ENCODE measurements at regions not wholly inside any gene's neighbourhood (a gene's known extent, or its start where the extent isn't known, plus 50 kb on each side); places are given as distances from the start of the nearest gene placed in this dataset.

DNA sequence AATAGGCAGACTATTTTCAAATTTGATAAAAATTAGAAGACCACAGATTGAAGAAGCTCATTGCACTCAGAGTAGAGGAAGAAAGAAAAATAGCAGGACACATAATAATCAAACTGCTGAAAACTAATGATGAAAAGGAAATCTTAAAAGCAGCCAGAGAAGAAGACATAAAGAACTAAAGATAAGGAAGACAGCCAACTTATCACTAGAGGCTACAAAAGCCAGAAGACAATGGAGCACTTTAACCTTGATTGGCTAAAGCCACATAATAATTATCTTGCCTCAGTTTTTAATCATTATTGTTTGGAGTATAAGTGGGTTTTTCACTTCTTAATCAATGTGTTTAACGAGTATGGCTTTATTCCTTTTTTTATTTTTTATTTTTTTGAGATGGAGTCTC, 397.6 kb downstream of the RNF144B start:
- no peak for DNase-seq (ENCODE audit: low read depth)

- no peak for DNase-seq (ENCODE audit: low read depth)
Observed at GRCh38 chr6:18785810-18786490, 398.8 kb downstream of the RNF144B start.

GRCh38 chr6:18792866-18793265, 405.7 kb downstream of the RNF144B start:
- DNase-seq (ENCODE audit: low read depth), result no peak

- DNase-seq (ENCODE audit: low read depth), result no peak
Observed at GRCh38 chr6:18795726-18796125, 408.6 kb downstream of the RNF144B start.

DNA sequence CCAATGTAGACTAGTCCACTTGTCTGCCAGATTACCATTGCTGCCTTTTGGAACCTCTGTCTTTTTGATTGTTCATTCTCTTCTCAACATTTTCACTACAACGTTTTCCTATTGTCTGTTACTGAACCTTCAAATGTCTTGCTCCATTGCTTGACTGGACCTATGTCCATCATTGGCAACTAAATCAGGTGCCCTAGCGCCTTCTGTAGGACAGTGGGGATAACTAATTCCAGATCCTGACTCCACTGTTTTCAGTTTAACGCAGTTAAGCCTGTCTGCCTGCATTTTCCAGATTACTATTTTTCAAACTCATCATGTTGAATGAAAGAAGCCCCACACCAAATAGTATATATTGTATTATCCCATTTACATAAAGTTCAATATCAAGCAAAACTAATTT, 433.6 kb downstream of the RNF144B start:
- DNase-seq (ENCODE audit: low read depth), result no peak

DNA sequence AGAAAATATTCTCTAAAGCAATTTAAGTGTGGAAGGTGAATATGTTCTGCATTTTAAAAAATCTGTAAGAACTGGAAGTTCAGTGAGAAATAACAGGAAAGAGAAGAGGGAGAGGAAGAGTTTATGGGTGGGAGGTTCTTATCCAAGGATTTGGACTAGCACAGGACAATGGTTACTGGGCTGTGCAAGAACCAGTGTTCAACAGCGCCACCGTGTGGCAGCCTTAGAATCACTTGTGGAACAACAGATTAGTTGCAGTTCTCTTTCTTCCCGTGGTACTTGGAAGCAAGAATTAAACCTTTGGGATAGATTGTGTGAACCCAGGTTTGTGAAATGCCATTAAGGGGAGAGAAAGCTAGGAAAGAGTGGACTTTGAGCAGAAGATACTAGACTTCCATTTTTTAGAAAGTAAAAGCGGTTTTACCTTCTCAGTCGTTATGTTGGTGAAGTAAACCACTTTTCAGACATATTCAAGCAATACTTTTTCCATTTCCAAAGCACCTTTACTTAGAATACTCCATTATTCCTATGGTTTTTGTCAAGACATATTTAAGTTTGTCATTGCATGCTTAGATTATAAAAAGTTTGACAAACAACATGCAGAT, 436.7 kb downstream of the RNF144B start:
- no peak for DNase-seq (ENCODE audit: low read depth)

DNA sequence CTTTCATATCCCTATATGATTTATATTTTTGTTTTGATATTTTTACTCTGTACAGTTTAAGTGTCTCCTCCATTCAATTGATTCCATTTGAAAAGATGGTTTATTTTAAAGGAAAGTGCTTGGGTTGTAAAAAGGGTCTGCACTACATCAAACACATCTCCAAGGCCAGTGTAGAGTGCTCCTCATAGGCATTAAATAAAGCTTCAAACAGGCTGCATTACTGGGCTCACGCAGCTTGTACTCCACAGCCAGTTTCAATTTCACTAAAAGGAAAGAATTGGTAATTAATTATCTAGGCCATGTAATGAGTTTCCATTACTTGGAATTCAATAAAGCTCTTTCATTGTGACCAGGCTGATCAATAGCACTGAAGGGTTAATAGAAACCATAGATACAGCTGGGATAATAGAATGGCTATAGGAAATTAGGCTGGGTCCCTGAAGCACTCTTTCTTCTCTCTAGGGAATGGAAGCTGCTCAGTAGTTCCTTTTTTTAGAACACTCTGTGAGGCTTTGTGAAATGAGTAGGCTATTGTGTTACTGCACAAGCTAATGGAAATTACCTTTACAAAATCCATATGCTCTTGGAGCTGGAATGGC, 442.2 kb downstream of the RNF144B start:
- DNase-seq (ENCODE audit: low read depth), result no peak

DNA sequence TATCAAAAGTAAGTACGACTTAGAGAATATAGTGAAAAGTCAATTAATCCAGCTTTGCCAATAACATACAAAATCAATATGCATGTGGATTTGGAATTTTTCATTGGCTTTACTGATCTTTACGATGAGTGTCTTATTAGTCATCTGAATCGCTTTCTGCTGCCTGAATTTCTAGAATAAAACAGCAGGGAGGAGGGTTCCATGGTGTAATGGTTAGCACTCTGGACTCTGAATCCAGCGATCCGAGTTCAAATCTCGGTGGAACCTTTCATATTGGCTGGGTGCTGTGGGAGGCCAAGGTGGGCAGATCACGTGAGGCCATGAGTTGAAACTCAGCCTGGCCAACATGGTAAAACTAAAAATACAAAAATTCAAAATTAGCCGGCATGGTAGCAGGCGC, 448.8 kb downstream of the RNF144B start:
- DNase-seq (ENCODE audit: low read depth), result no peak

- no peak for DNase-seq (ENCODE audit: low read depth)
Observed at GRCh38 chr6:18837013-18837412, 449.9 kb downstream of the RNF144B start.

DNA sequence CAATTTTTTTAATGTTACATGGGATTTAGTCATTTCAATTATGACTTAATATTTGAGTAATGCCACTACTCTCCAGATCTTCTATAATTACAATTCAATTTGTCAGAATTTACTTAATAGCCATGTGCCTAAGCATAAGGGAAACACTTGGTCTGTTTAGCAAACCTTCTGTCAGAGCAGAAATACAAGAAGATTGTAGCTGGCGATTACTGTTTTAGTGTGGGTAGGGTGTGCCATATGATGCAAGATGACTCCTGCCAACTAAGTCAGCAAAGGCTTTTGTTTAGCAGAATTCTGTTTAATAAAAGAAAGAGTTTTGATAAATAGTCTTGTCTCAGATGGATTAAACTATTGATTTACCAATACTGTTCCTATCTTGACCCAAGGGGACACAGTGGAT, 455.4 kb downstream of the RNF144B start:
- DNase-seq (ENCODE audit: low read depth), result no peak

DNA sequence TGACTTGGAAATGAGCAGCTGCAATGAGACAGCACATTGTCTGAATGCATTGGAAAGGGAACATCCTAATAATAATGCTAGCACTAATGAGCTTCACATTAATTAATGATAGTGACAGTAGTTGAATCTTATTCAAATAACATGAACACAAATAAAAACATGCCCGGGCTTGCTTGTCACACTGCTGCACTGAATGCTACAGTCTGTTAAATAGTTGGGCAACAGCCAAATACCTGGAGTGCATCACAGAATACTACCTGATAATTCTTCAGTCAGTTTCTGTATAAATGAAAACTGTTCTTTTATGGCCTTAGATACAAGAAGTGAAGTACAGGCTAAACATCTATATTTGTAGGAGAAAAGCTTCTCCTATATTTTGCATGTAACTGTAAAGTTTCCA, 458.7 kb downstream of the RNF144B start:
- DNase-seq (ENCODE audit: low read depth), result no peak

DNA sequence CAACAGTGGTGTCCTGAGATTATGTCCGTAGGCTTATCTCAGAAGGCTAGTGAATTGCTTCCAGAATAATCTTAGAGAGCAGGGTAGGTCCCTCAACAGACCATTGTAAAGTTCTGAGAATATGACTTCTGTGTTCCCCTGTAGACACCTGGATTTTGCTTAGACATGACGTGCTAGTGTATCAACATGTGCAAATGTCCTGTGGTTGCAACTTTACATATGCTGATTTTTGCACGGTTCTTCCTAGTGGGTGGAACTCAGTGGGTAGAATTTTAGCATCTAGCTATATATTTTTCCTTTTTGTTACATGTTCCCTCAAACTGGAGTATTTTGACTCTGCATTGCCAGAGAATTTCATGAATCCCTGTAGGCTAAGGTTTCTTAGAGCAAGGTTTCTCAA, 459.2 kb downstream of the RNF144B start:
- DNase-seq (ENCODE audit: low read depth), result no peak

- no peak for DNase-seq (ENCODE audit: low read depth)
Observed at GRCh38 chr6:18861204-18861603, 474.1 kb downstream of the RNF144B start.

GRCh38 chr6:18883268-18883667, 496.1 kb downstream of the RNF144B start:
- DNase-seq (ENCODE audit: low read depth), result no peak

DNA sequence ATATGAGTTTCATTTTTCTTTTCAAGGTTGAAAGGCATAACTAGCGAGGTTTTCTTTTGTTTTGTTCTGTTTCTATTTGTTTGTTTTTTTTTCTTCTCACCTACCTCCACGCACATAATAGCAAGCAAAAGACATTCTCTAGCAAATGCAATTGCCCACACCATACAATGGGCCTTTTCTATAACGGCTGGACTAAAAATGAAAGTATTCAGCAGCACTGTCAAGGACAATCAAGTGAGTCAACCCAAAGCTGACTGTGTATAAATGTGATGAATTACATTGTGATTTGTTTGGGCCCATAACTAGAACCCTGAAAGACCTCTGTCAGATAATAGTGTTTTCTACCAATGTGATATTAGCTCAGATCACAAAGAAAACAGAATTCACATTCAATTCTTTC, 496.7 kb downstream of the RNF144B start:
- DNase-seq (ENCODE audit: low read depth), result no peak

DNA sequence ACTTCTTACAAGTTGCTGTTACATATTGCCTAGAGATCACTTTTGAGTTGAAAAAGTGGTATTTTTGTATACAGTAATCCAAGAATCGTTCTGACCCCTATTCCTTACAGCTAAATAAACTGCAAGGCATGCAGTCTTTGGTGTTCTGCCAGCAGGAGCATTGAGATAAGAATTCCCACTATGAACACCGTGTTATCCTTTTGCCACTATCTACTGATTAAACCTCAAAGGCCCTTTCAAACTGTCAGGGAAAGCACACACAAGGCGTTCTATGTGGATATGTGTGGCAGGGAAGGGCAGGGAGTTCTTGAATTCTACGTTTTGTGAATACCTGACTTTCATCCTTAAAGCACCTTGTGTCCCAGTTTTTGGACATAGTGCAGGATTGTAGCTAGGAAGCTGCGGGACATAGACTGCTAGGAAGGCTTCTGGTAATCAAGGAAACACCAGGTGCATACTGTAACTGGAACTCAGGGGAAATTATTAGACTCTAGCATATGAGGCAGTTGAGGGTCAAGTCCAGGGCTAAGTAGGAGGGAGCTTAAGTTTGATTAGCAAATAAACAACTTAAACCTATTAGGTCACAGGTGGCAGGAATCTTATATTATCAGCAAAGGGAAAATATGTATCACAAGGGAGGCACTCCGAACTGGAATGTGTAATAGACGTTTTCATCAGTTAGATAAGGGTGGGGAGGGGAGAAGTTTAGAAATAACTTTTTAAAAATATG, 506.6 kb downstream of the RNF144B start:
- no peak for DNase-seq (ENCODE audit: low read depth)

DNA sequence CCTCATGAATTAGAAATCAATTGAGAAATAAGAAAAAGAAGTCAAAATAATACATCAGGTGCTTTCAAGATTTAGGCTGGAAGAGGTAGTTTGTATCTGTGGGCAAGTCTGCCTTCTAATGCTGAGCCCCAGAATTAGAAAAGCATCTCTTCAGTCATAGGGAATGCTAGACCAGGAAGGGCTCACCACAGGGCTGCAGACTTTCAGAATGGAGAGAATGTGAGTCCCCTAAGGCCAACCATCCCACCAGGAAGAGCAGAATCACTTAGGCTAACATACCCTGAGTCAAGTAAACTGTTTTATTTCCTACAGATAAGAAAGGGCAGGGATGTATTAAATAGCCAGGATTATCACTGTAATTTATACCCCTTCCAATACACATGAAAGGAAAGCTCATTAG, 510.2 kb downstream of the RNF144B start:
- DNase-seq (ENCODE audit: low read depth), result no peak

GRCh38 chr6:18904681-18905080, 517.5 kb downstream of the RNF144B start:
- DNase-seq (ENCODE audit: low read depth), result no peak

- DNase-seq (ENCODE audit: low read depth), result no peak
Observed at GRCh38 chr6:18920701-18921100, 533.6 kb downstream of the RNF144B start.

DNA sequence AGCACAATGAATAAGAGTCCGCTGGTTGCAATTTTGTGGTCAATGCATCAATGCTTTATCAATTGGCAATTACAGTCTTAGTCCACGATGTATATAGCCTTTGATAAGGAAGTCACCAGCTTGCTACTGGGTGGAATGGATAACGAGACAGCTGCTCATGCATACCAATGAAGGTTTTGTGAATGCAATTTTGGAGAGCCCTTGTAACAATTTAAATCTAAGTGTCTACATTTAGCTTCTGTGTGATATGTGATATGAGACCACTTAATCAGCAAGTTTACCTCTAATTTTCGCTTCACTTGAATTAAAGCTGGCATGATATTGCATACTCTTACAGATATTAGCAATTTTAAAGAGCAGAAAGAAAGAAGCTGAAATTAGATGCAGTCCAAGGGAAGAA, 543.9 kb downstream of the RNF144B start:
- DNase-seq (ENCODE audit: low read depth), result no peak

DNA sequence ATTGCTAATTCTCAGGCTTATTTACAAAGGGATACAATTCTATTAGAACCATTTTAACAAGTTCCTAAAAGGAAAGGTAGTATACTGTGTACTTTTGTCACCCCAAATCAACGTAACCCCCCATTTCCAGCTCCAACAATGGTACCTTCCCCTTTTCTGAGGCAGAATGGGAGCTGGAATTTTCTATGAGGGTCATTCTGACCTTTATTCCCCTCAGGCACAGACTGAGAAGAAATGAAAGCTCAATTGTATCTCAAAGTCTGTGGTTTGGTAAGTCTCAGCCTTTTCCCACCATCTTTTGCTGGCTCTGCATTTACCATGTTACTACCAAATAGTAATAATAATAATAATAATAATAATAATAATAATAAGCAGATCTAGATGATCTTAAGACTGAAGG, 571.0 kb downstream of the RNF144B start:
- DNase-seq (ENCODE audit: low read depth), result no peak

DNA sequence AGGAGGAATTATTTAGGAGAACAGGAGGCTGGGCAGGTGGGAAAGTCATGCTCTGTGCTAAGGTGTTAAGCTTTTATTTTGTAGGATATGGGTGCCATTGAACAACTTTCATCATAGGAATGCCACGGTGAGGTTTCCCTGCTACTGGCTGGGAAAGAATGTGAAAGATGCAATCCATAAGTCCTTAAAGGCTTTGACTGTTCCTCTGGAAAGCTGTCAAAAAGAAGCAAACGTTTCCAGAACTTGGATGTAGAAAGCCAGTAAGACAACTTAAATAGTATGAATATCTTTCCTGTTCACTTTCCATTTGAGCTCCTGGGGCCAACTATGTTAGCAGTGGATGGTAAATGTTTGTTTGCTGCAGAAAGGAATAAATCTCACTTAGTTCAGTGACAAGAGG, 574.4 kb downstream of the RNF144B start:
- DNase-seq (ENCODE audit: low read depth), result no peak

DNA sequence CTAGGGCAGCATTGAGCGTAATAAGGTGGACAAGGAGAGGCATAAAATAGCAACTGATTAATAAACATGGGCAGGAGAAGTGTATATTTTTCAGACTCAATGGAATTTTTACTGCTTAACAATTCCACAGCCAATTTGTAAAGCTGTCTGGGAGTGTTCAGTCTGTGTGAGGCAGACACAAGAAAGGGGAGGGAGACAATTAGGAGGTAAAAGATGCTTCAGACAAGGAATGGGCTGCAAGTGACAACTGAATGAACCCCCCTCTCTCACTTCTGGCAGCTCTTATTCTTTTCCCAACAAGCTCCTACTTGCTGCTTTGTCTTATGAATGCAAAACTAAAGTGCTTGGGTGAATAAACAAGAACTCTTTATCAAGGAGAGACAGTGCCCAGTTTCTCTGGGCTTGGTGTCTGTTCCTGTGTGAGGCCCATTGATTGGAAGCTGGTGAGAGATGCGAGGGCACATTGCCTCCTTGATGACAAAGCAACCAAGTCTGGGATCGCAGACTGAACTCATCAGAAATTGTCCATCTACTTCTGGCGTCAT, 575.3 kb downstream of the RNF144B start:
- no peak for DNase-seq (ENCODE audit: low read depth)
